H9 (cell line): ENCODE measurements at regions not wholly inside any gene's neighbourhood (a gene's known extent, or its start where the extent isn't known, plus 50 kb on each side); places are given as distances from the start of the nearest gene placed in this dataset.

Experiments used
- DNase-seq: peaks from one replicate; pipeline ENCODE4 v3.0.0-alpha.2; 2017
- H2AFZ ChIP-seq: one replicate; pipeline ENCODE4 v1.6.1; 2013; ENCODE audit warnings: mild to moderate bottlenecking, low read length, control low read depth, moderate library complexity
- H2AK5ac ChIP-seq: 2 replicates; pipeline ENCODE4 v1.6.1; 2013; ENCODE audit warnings: low read length, control low read depth, mixed read lengths; ENCODE audit not compliant: insufficient read length
- H2BK120ac ChIP-seq: one replicate; pipeline ENCODE4 v1.6.1; 2013; ENCODE audit warnings: low read depth, mild to moderate bottlenecking, low read length, control low read depth, inconsistent platforms; ENCODE audit not compliant: poor library complexity, severe bottlenecking
- H2BK12ac ChIP-seq: 2 replicates; pipeline ENCODE4 v1.6.1; 2013; ENCODE audit warnings: low read length, control low read depth, mixed read lengths, low read depth; ENCODE audit not compliant: insufficient read length
- H2BK15ac ChIP-seq: 2 replicates; pipeline ENCODE4 v1.6.1; 2013; ENCODE audit warnings: low read depth, low read length, control low read depth
- H2BK20ac ChIP-seq: one replicate; pipeline ENCODE4 v1.6.1; 2013; ENCODE audit warnings: low read depth, mild to moderate bottlenecking, low read length, control low read depth, inconsistent platforms; ENCODE audit not compliant: poor library complexity, severe bottlenecking
- H2BK5ac ChIP-seq: 2 replicates; pipeline ENCODE4 v1.6.1; 2013; ENCODE audit warnings: low read length, control low read depth, mixed read lengths; ENCODE audit not compliant: insufficient read length
- H3K14ac ChIP-seq: 2 replicates; pipeline ENCODE4 v1.6.1; 2013; ENCODE audit warnings: low read length, control low read depth; ENCODE audit not compliant: insufficient read depth
- H3K18ac ChIP-seq: 2 replicates; pipeline ENCODE4 v1.6.1; 2013; ENCODE audit warnings: low read depth, mild to moderate bottlenecking, mixed read lengths, low read length, control low read depth; ENCODE audit not compliant: insufficient read length
- H3K23ac ChIP-seq: 2 replicates; pipeline ENCODE4 v1.6.1; 2013; ENCODE audit warnings: low read length, control low read depth, mixed read lengths, low read depth; ENCODE audit not compliant: insufficient read length
- H3K23me2 ChIP-seq: 2 replicates; pipeline ENCODE4 v1.6.1; 2013; ENCODE audit warnings: low read depth, mild to moderate bottlenecking, mixed read lengths, low read length, control low read depth; ENCODE audit not compliant: insufficient read length, poor library complexity, severe bottlenecking
- H3K27ac ChIP-seq: 2 replicates; pipeline ENCODE4 v1.5.1; 2013; ENCODE audit warnings: low read length, control low read depth, mixed read lengths, low read depth; ENCODE audit not compliant: insufficient read length
- H3K27me3 ChIP-seq: 2 replicates; pipeline ENCODE4 v1.6.1; 2013; ENCODE audit warnings: low read length, control low read depth, inconsistent platforms; ENCODE audit not compliant: insufficient read depth
- H3K4ac ChIP-seq: 2 replicates; pipeline ENCODE4 v1.6.1; 2013; ENCODE audit warnings: low read depth, mild to moderate bottlenecking, control low read depth, inconsistent platforms, low read length, moderate library complexity
- H3K4me1 ChIP-seq: 2 replicates; pipeline ENCODE4 v1.6.1; 2013; ENCODE audit warnings: low read length, control low read depth, inconsistent platforms; ENCODE audit not compliant: insufficient read depth
- H3K4me2 ChIP-seq: 2 replicates; pipeline ENCODE4 v1.6.1; 2013; ENCODE audit warnings: low read length, control low read depth, mixed read lengths; ENCODE audit not compliant: insufficient read length, insufficient read depth
- H3K56ac ChIP-seq: 2 replicates; pipeline ENCODE4 v1.6.1; 2013; ENCODE audit warnings: low read depth, mild to moderate bottlenecking, mixed read lengths, low read length, control low read depth; ENCODE audit not compliant: insufficient read length
- H3K79me1 ChIP-seq: 2 replicates; pipeline ENCODE4 v1.6.1; 2013; ENCODE audit warnings: low read depth, mild to moderate bottlenecking, moderate library complexity, low read length, control low read depth, inconsistent platforms; ENCODE audit not compliant: insufficient read depth, poor library complexity, severe bottlenecking
- H3K79me2 ChIP-seq: 2 replicates; pipeline ENCODE4 v1.6.1; 2013; ENCODE audit warnings: low read length, control low read depth, inconsistent platforms; ENCODE audit not compliant: insufficient read depth
- H3K9ac ChIP-seq: 2 replicates; pipeline ENCODE4 v1.6.1; 2013; ENCODE audit warnings: low read length, control low read depth, mixed read lengths; ENCODE audit not compliant: insufficient read length; ENCODE audit errors: extremely low read depth
- H3K9me3 ChIP-seq: one replicate; pipeline ENCODE4 v1.6.1; 2013; ENCODE audit warnings: low read depth, low read length, inconsistent platforms; ENCODE audit not compliant: control insufficient read depth
- H3T11ph ChIP-seq: one replicate; pipeline ENCODE4 v1.6.1; 2013; ENCODE audit warnings: mild to moderate bottlenecking, low read length, control low read depth, inconsistent platforms
- H4K20me1 ChIP-seq: one replicate; pipeline ENCODE4 v1.6.1; 2013; ENCODE audit not compliant: control insufficient read depth, insufficient read length, insufficient read depth
- H4K5ac ChIP-seq: 2 replicates; pipeline ENCODE4 v1.6.1; 2013; ENCODE audit warnings: low read depth, mild to moderate bottlenecking, mixed read lengths, low read length, control low read depth; ENCODE audit not compliant: insufficient read length
- H4K8ac ChIP-seq: replicated peaks from 2 replicates; pipeline ENCODE4 v1.6.1; 2013; ENCODE audit warnings: low read length, control low read depth, mixed read lengths, low read depth; ENCODE audit not compliant: insufficient read length
- H4K91ac ChIP-seq: 2 replicates; pipeline ENCODE4 v1.6.1; 2013; ENCODE audit warnings: low read depth, mild to moderate bottlenecking, moderate library complexity, mixed read lengths, low read length, control low read depth; ENCODE audit not compliant: insufficient read length
- H3K27ac Mint-ChIP-seq, 3 experiments: 2 replicates in 2 of 3; 3 replicates in 1 of 3; pipeline ENCODE4 v1.8.0; 2020 to 2021; ENCODE audit warnings: mixed read lengths in 3 of 3, mild to moderate bottlenecking in 1 of 3, moderate library complexity in 1 of 3
- H3K27me3 Mint-ChIP-seq: 2 replicates; pipeline ENCODE4 v1.8.0; 2021; ENCODE audit warnings: low read depth, mild to moderate bottlenecking, moderate library complexity, mixed read lengths
- H3K36me3 Mint-ChIP-seq, 3 experiments: 2 replicates in 2 of 3; 3 replicates in 1 of 3; pipeline ENCODE4 v1.8.0; 2020 to 2021; ENCODE audit warnings: low read depth in 3 of 3, mixed read lengths in 3 of 3; ENCODE audit not compliant: insufficient read depth in 1 of 3
- H3K4me1 Mint-ChIP-seq, 2 experiments: 2 replicates each; pipeline ENCODE4 v1.8.0; 2020; ENCODE audit warnings: mixed read lengths in 2 of 2
- H3K4me3 Mint-ChIP-seq, 2 experiments: 2 replicates in 1 of 2; 3 replicates in 1 of 2; pipeline ENCODE4 v1.8.0; 2020 to 2021; ENCODE audit warnings: mild to moderate bottlenecking in 2 of 2, mixed read lengths in 2 of 2, moderate library complexity in 1 of 2
- H3K9me3 Mint-ChIP-seq, 2 experiments: 2 replicates in 1 of 2; 3 replicates in 1 of 2; pipeline ENCODE4 v1.8.0; 2020; ENCODE audit warnings: mild to moderate bottlenecking in 2 of 2, mixed read lengths in 2 of 2, moderate library complexity in 1 of 2
- WGBS: extraction: QIAGEN DNeasy Blood & Tissue Kit; methylation state at CpG from one replicate; pipeline ENCODE4 v1.1.7; 2013; ENCODE audit warnings: missing lambda C conversion rate, low lambda C conversion rate, mixed read lengths; ENCODE audit not compliant: insufficient read length; ENCODE audit errors: extremely low coverage; 5-methylcytosine and 5-hydroxymethylcytosine counted together
- TF ChIP-seq, protein P1 (sequence below): fragments of 200-600 bp; sonication (generic); conservative IDR thresholded peaks from 3 replicates; pipeline ENCODE4 v1.8.0; 2021; ENCODE audit warnings: antibody characterized with exemption, mild to moderate bottlenecking

GRCh38 chr16:55388131-55388862 lies 64.3 kb downstream of the IRX6 start:
- H2AFZ ChIP-seq = no peak overlapping the region
- no peak for DNase-seq
- no peaks in the 10 kb centered on the region; a peak in 1 of 5 replicates for H3K9me3 Mint-ChIP-seq
- no peaks in the 10 kb centered on the region for H3K79me2 ChIP-seq
- H3K4me1 ChIP-seq = peaks cover 10% of the 10 kb centered on the region; the same call in 1 of the 2 replicates
- H3K4ac ChIP-seq = no peak overlapping the region
- H3K4me2 ChIP-seq = no peak overlapping the region
- H3K27me3 ChIP-seq = no peaks in the 10 kb centered on the region
- H4K5ac ChIP-seq = no peak overlapping the region
- no peak overlapping the region for H2BK15ac ChIP-seq
- TF ChIP-seq, protein P1, sequence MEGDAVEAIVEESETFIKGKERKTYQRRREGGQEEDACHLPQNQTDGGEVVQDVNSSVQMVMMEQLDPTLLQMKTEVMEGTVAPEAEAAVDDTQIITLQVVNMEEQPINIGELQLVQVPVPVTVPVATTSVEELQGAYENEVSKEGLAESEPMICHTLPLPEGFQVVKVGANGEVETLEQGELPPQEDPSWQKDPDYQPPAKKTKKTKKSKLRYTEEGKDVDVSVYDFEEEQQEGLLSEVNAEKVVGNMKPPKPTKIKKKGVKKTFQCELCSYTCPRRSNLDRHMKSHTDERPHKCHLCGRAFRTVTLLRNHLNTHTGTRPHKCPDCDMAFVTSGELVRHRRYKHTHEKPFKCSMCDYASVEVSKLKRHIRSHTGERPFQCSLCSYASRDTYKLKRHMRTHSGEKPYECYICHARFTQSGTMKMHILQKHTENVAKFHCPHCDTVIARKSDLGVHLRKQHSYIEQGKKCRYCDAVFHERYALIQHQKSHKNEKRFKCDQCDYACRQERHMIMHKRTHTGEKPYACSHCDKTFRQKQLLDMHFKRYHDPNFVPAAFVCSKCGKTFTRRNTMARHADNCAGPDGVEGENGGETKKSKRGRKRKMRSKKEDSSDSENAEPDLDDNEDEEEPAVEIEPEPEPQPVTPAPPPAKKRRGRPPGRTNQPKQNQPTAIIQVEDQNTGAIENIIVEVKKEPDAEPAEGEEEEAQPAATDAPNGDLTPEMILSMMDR = no peak
- H3K4me3 Mint-ChIP-seq = no peak overlapping the region
- no peaks in the 10 kb centered on the region for H3K79me1 ChIP-seq
- H2BK20ac ChIP-seq = no peak overlapping the region
- no peak overlapping the region for H2BK12ac ChIP-seq
- H3K9me3 ChIP-seq = no peaks in the 10 kb centered on the region
- H3K36me3 Mint-ChIP-seq = no peaks in the 10 kb centered on the region
- H2AK5ac ChIP-seq = no peak overlapping the region
- no peak overlapping the region for H3K56ac ChIP-seq
- H3K27me3 Mint-ChIP-seq = no peaks in the 10 kb centered on the region
- no CpG with 5 or more reads among the region's 5 CpGs for WGBS
- H4K91ac ChIP-seq = no peak overlapping the region
- H3K4me1 Mint-ChIP-seq = peaks cover 37 to 42% of the 10 kb centered on the region in 2 experiments
- H2BK5ac ChIP-seq = no peak overlapping the region
- H3K18ac ChIP-seq = no peak overlapping the region
- H3K27ac Mint-ChIP-seq = no peak overlapping the region
- no peak overlapping the region for H3K23ac ChIP-seq
- no peaks in the 10 kb centered on the region for H3K23me2 ChIP-seq
- no peak overlapping the region for H3K9ac ChIP-seq
- H3T11ph ChIP-seq = no peak overlapping the region
- no peak overlapping the region for H3K27ac ChIP-seq
- no peak overlapping the region for H4K8ac ChIP-seq
- no peak overlapping the region for H3K14ac ChIP-seq
- no peaks in the 10 kb centered on the region for H4K20me1 ChIP-seq
- no peak overlapping the region for H2BK120ac ChIP-seq
